Neuron (in vitro differentiated cells): ENCODE measurements at regions not wholly inside any gene's neighbourhood (a gene's known extent, or its start where the extent isn't known, plus 50 kb on each side); places are given as distances from the start of the nearest gene placed in this dataset.

Source experiments
- H2AFZ ChIP-seq: one replicate; pipeline ENCODE4 v1.6.1; 2013; ENCODE audit warnings: low read depth, mild to moderate bottlenecking, inconsistent platforms, low read length, moderate library complexity
- H3K27me3 ChIP-seq: one replicate; pipeline ENCODE4 v1.6.1; 2013; ENCODE audit warnings: low read length; ENCODE audit not compliant: insufficient read depth
- H3K36me3 ChIP-seq: one replicate; pipeline ENCODE4 v1.6.1; 2013; ENCODE audit warnings: low read length; ENCODE audit not compliant: insufficient read depth
- H3K4me1 ChIP-seq: one replicate; pipeline ENCODE4 v1.6.1; 2013; ENCODE audit warnings: low read length; ENCODE audit not compliant: insufficient read depth
- H3K4me3 ChIP-seq: 2 replicates; pipeline ENCODE4 v1.5.1; 2013; ENCODE audit warnings: mild to moderate bottlenecking, low read length, moderate library complexity
- H3K9me3 ChIP-seq: one replicate; pipeline ENCODE4 v1.6.1; 2013; ENCODE audit warnings: low read length

DNA sequence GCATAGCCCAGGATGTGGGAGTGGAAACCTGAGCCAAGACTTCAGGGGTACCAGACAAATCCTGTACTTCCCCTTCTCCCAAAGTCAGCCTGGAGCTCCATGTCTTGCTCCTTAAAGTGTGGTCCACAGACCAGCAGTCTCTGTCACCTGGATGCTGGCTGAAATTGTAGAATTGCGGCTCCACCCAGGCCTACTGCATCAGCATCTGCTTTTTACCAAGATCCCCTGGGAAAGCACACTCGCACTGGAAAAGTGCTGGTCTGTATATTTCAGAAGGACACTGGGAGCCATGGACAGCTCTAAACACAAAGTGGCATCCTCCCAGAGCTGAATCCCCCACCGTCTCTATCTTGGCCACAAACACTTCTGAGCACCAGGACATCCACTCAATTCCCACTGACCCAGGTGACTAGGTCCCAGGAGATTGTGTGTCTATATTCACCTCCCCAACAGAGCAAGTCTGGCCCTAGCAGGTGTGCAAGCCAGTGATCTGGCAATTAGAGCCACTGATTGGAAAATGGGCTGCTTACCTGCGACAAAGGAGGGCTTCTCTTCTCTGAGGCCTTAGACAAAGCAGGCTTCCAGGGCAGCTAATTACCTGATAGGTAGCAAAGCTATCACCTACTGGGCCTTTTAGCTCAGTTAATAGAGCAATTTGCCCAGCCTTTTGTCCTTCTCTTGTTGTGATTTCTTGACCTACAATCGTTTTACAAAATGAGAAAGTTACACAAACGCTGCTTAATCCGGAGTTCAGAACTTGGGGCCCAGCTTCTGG, 443.3 kb downstream of the MN1 start:
- no peak overlapping the region for H2AFZ ChIP-seq
- no peaks in the 10 kb centered on the region for H3K4me1 ChIP-seq
- no peaks in the 10 kb centered on the region for H3K27me3 ChIP-seq
- no peaks in the 10 kb centered on the region for H3K36me3 ChIP-seq
- H3K4me3 ChIP-seq = no peak overlapping the region
- peaks cover 9% of the 10 kb centered on the region for H3K9me3 ChIP-seq

DNA sequence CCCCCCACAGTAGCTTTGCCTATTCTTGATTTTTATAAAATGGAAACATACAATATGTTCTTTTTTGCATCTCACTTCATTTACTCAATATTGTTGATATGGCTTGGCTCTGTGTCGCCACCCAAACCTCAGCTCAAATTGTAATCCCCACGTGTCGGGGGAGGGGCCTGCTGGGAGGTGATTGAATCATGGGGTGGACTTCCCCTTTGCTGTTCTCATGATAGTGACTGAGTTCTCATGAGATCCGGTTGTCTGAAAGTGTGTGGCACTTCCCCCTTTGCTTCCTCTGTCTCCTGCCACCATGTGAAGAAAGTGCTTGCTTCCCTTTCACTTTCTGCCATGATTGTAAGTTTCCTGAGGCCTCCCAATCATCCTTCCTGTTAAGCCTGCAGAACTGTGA, 431.3 kb downstream of the MN1 start:
- Histone ChIP-seq H3K36me3 (no peaks in the 10 kb centered on the region), H3K9me3 (peaks cover 2% of the 10 kb centered on the region), H3K4me1 (peaks cover 5% of the 10 kb centered on the region), H3K27me3 (no peaks in the 10 kb centered on the region), H2AFZ (no peak overlapping the region), H3K4me3 (no peak overlapping the region)

- Histone ChIP-seq H2AFZ (no peak overlapping the region), H3K27me3 (no peaks in the 10 kb centered on the region), H3K36me3 (no peaks in the 10 kb centered on the region), H3K4me1 (peaks cover 5% of the 10 kb centered on the region), H3K9me3 (peaks cover 2% of the 10 kb centered on the region), H3K4me3 (no peak overlapping the region)
These were observed 430.6 kb downstream of the MN1 start for GRCh38 chr22:27370987-27371386.

DNA sequence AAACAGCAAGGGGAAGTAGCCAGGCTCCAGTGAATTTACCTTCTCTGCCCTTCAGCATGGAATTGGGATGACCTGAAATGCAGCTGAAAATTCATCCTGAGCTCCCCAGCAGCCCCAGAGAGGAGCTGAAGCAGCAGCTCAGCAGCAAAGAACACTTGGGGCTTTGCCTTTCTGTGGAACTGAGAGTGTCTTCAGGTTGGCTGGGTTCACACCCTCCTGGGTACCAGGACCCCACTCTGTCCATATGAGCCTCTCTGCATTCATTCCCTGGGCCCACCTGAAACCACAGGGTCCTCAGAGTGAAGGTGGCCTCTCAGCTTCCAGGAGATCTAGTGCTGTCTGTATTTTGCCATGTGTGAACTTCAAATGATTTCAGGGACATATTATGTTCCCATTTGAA, 429.2 kb downstream of the MN1 start:
- H3K27me3 ChIP-seq = no peaks in the 10 kb centered on the region
- H3K4me1 ChIP-seq = peaks cover 5% of the 10 kb centered on the region
- H2AFZ ChIP-seq = no peak overlapping the region
- no peak overlapping the region for H3K4me3 ChIP-seq
- H3K36me3 ChIP-seq = no peaks in the 10 kb centered on the region
- peaks cover 2% of the 10 kb centered on the region for H3K9me3 ChIP-seq

DNA sequence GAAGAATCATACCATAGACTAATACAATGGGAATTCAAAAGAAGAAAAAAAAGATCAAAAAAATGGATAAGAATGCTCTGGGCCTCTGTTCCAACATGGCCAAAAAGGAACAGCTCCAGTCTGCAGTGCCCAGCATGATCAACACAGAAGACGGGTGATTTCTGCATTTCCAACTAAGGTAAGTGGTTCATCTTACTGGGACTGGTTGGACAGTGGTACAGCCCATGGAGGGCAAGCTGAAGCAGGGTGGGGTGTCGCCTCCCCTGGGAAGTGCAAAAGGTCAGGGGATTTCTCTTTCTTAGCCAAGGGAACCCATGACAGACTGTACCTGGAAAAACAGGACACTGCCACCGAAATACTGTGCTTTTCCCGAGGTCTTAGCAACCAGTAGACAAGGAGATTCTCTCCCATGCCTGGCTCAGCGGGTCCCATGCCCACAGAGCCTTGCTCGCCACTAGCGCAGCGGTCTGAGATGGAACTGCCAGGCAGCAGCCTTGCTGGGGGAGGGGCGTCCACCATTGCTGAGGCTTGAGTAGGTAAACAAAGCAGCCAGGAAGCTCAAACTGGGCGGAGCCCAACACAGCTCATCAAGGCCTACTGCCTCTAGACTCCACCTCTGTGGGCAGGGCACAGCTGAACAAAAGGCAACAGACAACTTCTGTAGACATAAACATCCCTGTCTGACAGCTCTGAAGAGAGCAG, 428.4 kb downstream of the MN1 start:
- no peaks in the 10 kb centered on the region for H3K36me3 ChIP-seq
- H3K9me3 ChIP-seq = peaks cover under 1% of the 10 kb centered on the region
- peaks cover 9% of the 10 kb centered on the region for H3K4me1 ChIP-seq
- peak overlapping the region; percentile 24 for H2AFZ ChIP-seq
- H3K27me3 ChIP-seq = no peaks in the 10 kb centered on the region
- H3K4me3 ChIP-seq = peak overlapping the region; percentile 39

DNA sequence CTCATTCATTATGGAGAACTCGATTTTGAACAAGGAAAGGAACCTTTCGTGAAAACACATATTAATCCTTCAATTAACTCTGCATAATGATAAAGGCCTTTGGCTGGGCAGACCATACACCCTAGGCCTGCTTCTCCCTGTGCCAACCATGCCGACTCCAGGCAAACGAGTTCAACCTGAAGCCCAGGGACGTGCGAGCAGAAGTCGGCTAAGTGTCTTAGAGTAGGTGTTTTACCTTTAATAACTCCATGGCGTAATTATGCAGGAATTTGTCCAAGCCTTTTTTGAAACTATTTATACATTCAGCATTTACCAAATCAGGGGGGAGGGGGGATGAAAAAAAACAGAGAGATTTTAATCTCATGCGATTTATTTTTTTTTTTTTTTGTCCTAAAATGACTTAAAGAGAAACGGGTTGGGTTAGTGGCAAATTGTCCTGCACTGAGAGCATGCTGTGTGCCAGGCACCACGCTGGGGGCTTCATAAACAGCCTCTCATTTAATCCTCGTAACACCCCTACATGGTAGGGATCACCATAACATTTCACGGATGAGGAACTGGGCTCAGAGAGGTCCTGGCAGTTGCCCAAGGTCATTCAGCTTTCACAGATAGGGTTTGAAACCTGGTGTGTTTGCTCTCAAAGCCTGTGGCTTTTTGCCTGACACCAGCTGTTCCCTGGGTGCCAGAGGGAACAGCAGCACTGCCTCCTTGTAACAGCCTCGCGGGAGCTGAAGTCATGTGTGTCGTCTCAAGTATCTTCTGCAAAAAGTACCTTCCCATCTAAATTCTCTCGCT, 423.9 kb downstream of the MN1 start:
- Histone ChIP-seq H3K9me3 (no peaks in the 10 kb centered on the region), H3K4me1 (peaks cover 33% of the 10 kb centered on the region), H3K27me3 (no peaks in the 10 kb centered on the region), H3K36me3 (no peaks in the 10 kb centered on the region), H3K4me3 (no peak overlapping the region), H2AFZ (no peak overlapping the region)

- Histone ChIP-seq H2AFZ (no peak overlapping the region), H3K4me3 (no peak overlapping the region), H3K4me1 (peaks cover 28% of the 10 kb centered on the region), H3K27me3 (no peaks in the 10 kb centered on the region), H3K36me3 (no peaks in the 10 kb centered on the region), H3K9me3 (no peaks in the 10 kb centered on the region)
These were observed 423.2 kb downstream of the MN1 start for GRCh38 chr22:27378311-27378800.

DNA sequence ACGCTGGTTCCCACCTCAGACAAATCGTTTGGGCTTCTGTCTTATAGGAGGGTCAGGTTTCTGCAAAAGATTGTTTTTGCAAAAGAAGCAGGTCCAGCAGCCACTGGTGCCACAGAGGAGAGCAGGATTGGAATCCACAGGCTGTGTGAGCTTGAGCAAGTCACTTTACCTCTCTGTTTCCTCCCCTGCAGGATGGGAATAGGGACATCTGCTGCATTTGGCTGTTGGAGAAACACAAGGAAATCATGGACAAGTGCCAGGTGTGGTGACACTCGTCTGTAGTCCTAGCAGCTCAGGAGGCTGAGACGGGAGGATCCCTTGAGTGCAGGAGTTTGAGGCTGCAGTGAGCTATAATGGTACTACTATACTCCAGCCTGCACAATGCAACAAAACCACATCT, 422.6 kb downstream of the MN1 start:
- Histone ChIP-seq H3K27me3 (no peaks in the 10 kb centered on the region), H3K4me3 (no peak overlapping the region), H3K9me3 (no peaks in the 10 kb centered on the region), H2AFZ (no peak overlapping the region), H3K36me3 (no peaks in the 10 kb centered on the region), H3K4me1 (peaks cover 28% of the 10 kb centered on the region)

- Histone ChIP-seq H3K36me3 (no peaks in the 10 kb centered on the region), H3K27me3 (no peaks in the 10 kb centered on the region), H2AFZ (peak overlapping the region; percentile 41), H3K9me3 (no peaks in the 10 kb centered on the region), H3K4me3 (no peak overlapping the region), H3K4me1 (peaks cover 28% of the 10 kb centered on the region)
These were observed 420.7 kb downstream of the MN1 start for GRCh38 chr22:27380855-27381254.

DNA sequence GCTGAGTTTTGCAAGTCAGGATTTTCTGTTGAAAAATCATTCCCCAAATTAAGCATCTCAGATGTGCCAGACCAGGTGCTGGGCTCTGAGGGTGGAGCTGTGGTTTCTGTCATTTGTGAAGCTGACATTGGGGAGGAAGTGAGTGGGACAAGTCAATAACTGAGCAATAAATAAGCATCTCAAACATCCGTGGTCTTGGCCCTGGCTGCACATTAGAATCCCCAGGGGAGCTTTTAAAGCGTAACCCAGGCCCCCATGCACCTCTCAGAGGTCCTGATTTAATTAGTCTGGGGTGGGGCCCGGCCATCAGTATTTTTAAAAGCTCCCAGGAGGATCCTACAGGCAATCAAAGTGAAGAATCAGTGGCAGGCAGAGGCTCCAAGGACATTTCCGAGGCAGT, 420.0 kb downstream of the MN1 start:
- Histone ChIP-seq H3K27me3 (no peaks in the 10 kb centered on the region), H2AFZ (peak overlapping the region; percentile 41), H3K9me3 (no peaks in the 10 kb centered on the region), H3K36me3 (no peaks in the 10 kb centered on the region), H3K4me1 (peaks cover 28% of the 10 kb centered on the region), H3K4me3 (no peak overlapping the region)

- Histone ChIP-seq H3K36me3 (no peaks in the 10 kb centered on the region), H3K4me1 (peaks cover 28% of the 10 kb centered on the region), H3K27me3 (no peaks in the 10 kb centered on the region), H2AFZ (no peak overlapping the region), H3K9me3 (no peaks in the 10 kb centered on the region), H3K4me3 (no peak overlapping the region)
These were observed 419.4 kb downstream of the MN1 start for GRCh38 chr22:27381960-27382742.

DNA sequence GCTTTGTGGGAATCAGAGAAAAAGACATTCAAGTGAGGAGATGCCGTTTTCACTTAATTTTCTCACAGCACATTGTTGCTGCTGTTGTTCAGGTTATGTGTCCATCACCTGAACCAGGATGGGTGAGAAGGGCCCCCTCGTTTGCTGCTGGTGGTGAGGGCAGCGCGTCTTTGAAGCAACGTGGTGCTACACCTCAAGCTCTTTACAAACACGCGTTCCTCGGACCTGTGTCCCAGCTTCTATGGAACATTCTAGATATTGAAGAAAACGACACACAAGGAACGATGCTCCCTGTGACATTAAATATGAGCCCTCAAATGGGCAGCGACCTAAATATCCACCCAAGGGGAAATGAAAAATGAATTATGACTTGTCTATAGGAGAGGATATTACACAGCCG, 418.6 kb downstream of the MN1 start:
- H3K9me3 ChIP-seq = no peaks in the 10 kb centered on the region
- H3K4me3 ChIP-seq = no peak overlapping the region
- H3K4me1 ChIP-seq = peaks cover 30% of the 10 kb centered on the region
- no peak overlapping the region for H2AFZ ChIP-seq
- no peaks in the 10 kb centered on the region for H3K27me3 ChIP-seq
- no peaks in the 10 kb centered on the region for H3K36me3 ChIP-seq
